Lower leg skin (tissue), 3 donors: ENCODE measurements at regions not wholly inside any gene's neighbourhood (a gene's known extent, or its start where the extent isn't known, plus 50 kb on each side); places are given as distances from the start of the nearest gene placed in this dataset.

Experiments
- CTCF ChIP-seq, 3 donors: fragments of 450-650 bp; IDR thresholded peaks; one replicate each; pipeline ENCODE4 v1.5.1; 2016; ENCODE audit warnings: antibody characterized with exemption in 3 of 3, mild to moderate bottlenecking in 3 of 3, moderate library complexity in 2 of 3
- POLR2A ChIP-seq, 2 donors: fragments of 450-650 bp; IDR thresholded peaks; one replicate each; pipeline ENCODE4 v1.6.1; 2016 to 2017; ENCODE audit warnings: antibody characterized with exemption in 2 of 2, mild to moderate bottlenecking in 1 of 2, moderate library complexity in 1 of 2

GRCh38 chr5:99995407-99995806 lies 539.8 kb upstream of the FAM174A start:
- no peak for TF ChIP-seq CTCF (IDR thresholded peaks at IDR 0.05)
- no peak for TF ChIP-seq POLR2A (IDR thresholded peaks at IDR 0.05)
